Vagina (tissue), 2 donors: ENCODE measurements at regions not wholly inside any gene's neighbourhood (a gene's known extent, or its start where the extent isn't known, plus 50 kb on each side); places are given as distances from the start of the nearest gene placed in this dataset.

ENCODE experiments used
- CTCF ChIP-seq, 3 experiments: fragments of 450-650 bp in 2 of 3; fragments of 200-600 bp in 1 of 3; sonication (generic) in 1 of 3; IDR thresholded peaks; one replicate each; pipeline ENCODE4 v1.5.1; 2017 to 2019; ENCODE audit warnings: antibody characterized with exemption in 3 of 3, mild to moderate bottlenecking in 2 of 3, moderate library complexity in 2 of 3
- POLR2A ChIP-seq, 2 donors: fragments of 450-650 bp; IDR thresholded peaks; one replicate each; pipeline ENCODE4 v1.6.1; 2017; ENCODE audit warnings: antibody characterized with exemption in 2 of 2, mild to moderate bottlenecking in 2 of 2, moderate library complexity in 2 of 2

GRCh38 chrX:17922303-17922702, 61.2 kb upstream of the RAI2 start:
- TF ChIP-seq CTCF (IDR thresholded peaks at IDR 0.05) (no peak), POLR2A (IDR thresholded peaks at IDR 0.05) (no peak)
